Keratinocyte (primary cell): ENCODE measurements at regions not wholly inside any gene's neighbourhood (a gene's known extent, or its start where the extent isn't known, plus 50 kb on each side); places are given as distances from the start of the nearest gene placed in this dataset.

ENCODE experiments used
- EZH2 ChIP-seq: IDR thresholded peaks from one replicate; pipeline ENCODE4 v1.6.1; 2012; ENCODE audit warnings: inconsistent platforms, mild to moderate bottlenecking, low read length, moderate library complexity
- TF ChIP-seq, protein P1 (sequence below), 3 experiments: IDR thresholded peaks in 1 of 3; conservative IDR thresholded peaks in 1 of 3; optimal IDR thresholded peaks in 1 of 3; 2 replicates in 2 of 3; 3 replicates in 1 of 3; pipeline versions ENCODE3 to v1.5.1; 2011; ENCODE audit warnings: low read length in 3 of 3, mild to moderate bottlenecking in 3 of 3, moderate library complexity in 2 of 3, control low read depth in 1 of 3, inconsistent platforms in 1 of 3; ENCODE audit not compliant: insufficient read depth in 2 of 3; ENCODE audit errors: extremely low read depth in 1 of 3

DNA sequence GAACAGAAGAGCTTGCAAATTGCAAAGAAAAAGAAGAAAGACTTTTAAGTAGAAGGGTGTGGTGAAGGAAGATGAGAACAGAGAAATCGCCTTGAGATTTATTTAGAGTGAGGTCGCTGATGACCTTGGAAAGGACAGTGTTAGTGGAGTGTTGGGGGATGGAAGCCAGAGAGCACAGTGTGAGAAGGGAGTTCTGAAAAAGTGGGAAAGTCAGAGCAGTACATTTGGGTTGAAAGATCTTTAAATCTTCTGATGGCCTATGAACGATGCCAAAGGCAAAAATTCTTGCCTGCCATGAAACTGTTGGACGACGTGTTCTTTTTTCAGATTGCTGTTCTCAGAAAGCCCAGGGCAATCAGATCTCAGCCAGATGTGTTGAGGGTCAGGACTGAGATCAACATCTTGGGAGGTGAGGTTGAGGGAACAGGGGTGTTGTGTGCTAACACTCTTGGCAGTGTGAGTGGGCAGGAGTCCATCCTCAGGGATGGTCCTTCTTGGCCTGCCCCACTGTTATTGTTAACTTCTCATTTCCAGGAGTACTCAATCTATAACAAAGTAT, 330.1 kb downstream of the MAP2K6 start:
- TF ChIP-seq EZH2, result no peak
- TF ChIP-seq, protein P1, sequence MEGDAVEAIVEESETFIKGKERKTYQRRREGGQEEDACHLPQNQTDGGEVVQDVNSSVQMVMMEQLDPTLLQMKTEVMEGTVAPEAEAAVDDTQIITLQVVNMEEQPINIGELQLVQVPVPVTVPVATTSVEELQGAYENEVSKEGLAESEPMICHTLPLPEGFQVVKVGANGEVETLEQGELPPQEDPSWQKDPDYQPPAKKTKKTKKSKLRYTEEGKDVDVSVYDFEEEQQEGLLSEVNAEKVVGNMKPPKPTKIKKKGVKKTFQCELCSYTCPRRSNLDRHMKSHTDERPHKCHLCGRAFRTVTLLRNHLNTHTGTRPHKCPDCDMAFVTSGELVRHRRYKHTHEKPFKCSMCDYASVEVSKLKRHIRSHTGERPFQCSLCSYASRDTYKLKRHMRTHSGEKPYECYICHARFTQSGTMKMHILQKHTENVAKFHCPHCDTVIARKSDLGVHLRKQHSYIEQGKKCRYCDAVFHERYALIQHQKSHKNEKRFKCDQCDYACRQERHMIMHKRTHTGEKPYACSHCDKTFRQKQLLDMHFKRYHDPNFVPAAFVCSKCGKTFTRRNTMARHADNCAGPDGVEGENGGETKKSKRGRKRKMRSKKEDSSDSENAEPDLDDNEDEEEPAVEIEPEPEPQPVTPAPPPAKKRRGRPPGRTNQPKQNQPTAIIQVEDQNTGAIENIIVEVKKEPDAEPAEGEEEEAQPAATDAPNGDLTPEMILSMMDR (optimal IDR thresholded peaks at IDR 0.05 in 1 of 3, IDR thresholded peaks at IDR 0.05 in 1 of 3, conservative IDR thresholded peaks at IDR 0.05 in 1 of 3; ENCODE audit: extremely low read depth in 1 of 3, insufficient read depth in 2 of 3, low read length in 3 of 3), result no peak
